NCI-H146 (cell line): ENCODE measurements at regions not wholly inside any gene's neighbourhood (a gene's known extent, or its start where the extent isn't known, plus 50 kb on each side); places are given as distances from the start of the nearest gene placed in this dataset.
A peak's percentile ranks its signal among the peaks of the same experiment; 100 is the strongest.

Experiments
- DNase-seq: peaks from one replicate; lab custom pipeline; 2025; lab: John Stamatoyannopoulos, UW

- DNase-seq, result no peak
Observed at GRCh38 chr18:60134806-60135205, 235.0 kb downstream of the PMAIP1 start.

GRCh38 chr18:60130284-60130683 lies 230.5 kb downstream of the PMAIP1 start:
- no peak for DNase-seq

- no peak for DNase-seq
Observed at GRCh38 chr18:60123031-60123430, 223.2 kb downstream of the PMAIP1 start.

DNA sequence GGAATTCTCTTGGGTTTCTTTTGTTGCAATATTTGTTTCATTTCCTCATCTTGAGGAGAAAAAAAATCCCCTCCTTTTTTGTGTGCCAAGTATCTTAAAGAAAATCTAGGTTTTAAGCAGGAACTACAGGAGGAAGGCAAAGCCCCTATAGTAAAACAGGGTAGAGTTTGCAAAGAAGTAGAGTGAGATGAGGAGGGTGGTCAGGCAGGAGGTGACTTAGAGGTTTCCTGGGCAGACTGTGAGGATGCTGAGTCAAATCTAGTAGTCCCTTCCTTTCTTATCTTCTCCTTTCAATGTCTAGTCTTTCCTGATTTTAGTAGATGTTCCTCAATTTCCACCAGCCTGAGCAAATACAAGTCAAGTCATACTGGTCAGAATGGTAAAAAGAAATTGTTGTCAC lies 222.5 kb downstream of the PMAIP1 start:
- no peak for DNase-seq

- DNase-seq, result peak; percentile 23
Observed at GRCh38 chr18:60120231-60120750, 220.5 kb downstream of the PMAIP1 start.

DNA sequence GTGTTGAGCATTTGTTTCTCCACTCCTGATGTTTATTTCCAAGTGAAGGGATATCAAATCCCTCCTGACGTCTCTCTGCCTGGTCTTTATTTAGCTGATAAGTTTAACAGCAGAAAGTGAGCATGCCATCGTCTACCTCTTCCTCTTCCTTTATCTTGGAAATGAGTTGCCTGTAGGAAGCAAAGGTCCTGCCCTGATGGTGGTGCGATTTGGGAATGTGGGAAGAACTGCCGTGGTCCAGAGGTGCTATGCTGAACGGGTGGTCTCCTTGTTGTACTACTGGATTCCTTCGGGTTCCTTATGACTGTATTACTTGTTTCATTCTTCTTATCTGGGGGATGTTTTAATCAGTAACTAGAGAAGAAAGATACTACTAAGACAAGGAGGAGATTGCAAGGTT lies 217.5 kb downstream of the PMAIP1 start:
- DNase-seq, result no peak

DNA sequence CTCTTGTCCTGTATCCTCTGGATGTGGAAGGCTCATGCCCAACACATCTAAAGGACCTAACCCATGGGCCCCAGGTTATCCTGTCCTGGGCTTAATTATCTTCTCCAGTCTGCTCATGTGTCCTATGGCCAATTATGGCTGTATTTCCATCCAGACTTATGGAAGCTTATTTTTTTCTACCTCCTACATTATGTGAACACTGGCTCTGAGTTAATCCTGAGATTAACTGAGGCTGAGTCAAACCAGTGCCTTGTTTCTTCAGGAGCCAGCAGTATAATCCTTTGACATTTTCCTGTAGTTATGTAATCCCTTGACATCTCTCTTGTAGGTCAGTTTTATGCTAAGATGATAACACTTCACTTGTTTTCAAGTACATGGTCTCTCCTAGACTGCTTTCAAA lies 213.6 kb downstream of the PMAIP1 start:
- no peak for DNase-seq

GRCh38 chr18:60112369-60112768 lies 212.6 kb downstream of the PMAIP1 start:
- no peak for DNase-seq

GRCh38 chr18:60111525-60111924 lies 211.7 kb downstream of the PMAIP1 start:
- DNase-seq, result no peak

GRCh38 chr18:60110836-60111235 lies 211.0 kb downstream of the PMAIP1 start:
- no peak for DNase-seq

- no peak for DNase-seq
Observed at GRCh38 chr18:60100778-60101177, 201.0 kb downstream of the PMAIP1 start.

DNA sequence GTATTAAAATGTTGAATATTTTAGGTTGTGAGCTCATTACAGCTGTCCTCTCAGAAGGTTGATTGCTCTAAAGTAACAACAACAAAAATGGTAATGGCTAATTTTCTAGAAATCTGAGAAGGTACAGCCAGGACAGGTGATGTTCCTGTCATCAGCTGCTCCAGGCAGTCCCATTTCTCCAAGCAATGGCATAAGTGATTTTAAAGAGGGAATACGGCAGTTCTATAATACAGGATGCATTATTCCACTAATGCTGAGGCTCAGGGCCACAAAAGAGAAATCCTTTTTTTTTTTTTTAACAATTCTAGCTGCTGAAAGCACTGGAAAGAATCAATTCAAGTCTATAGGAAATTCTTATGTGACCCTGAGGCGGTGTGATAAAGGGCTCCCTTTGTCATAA lies 199.9 kb downstream of the PMAIP1 start:
- peak; percentile 48 for DNase-seq

DNA sequence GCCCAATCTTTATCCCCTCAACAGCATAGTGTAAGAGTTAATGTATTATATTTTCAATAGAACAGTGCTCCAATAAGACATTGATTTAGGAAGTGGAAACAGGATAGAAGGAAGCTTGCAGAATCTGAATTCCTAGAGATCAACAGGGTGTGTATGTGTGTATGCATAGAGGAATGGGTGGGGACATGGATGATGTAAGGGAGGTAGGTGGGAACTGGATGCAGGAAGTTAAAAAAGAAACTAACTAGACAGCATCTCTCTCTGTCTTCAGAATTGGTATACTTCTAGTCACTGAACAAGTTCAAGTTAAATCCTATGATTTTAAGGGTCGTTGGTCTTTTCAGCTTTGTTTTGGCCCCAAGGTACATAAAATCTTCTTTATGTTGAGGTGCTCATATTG lies 196.6 kb downstream of the PMAIP1 start:
- no peak for DNase-seq

DNA sequence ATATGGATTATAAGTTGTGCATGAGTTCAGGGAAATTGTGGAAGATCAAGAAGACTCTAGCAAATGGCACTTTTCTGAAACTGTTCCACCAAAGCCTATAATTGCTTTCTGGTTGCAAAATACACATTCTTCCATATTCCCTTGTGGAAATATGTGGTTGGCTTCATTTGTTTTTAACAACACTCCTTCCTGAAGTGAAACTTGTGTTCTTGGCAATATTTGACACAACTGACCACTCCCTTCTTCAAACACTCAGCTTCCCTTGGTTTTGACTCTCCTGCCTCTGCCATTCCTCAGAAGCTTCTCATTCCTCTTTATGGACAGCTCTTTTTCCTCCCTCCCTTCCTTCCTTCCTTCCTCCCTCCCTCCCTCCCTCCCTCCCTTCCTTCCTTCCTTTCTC lies 192.3 kb downstream of the PMAIP1 start:
- DNase-seq, result no peak

- DNase-seq, result peak; percentile 45
Observed at GRCh38 chr18:60090170-60090569, 190.4 kb downstream of the PMAIP1 start.

DNA sequence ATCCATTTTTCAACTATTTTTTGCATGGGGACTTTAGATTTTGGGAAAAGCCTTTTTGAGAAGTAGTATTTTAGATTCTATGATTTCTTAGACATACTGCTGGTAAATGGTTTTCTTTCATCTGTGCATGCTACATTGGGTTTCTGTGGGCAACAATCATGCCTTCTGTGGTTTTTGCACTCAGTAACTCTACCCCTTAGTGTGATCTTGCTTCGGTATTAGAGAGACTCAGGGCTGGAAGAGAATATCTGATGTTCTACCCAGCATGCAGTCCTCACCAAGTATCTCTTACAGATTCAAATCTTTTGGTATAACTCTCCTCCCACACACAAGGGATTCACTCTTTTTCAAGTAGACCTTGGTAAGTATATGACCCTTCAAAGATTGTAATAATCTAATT lies 183.0 kb downstream of the PMAIP1 start:
- DNase-seq, result no peak

GRCh38 chr18:60082282-60082681 lies 182.5 kb downstream of the PMAIP1 start:
- DNase-seq, result no peak

DNA sequence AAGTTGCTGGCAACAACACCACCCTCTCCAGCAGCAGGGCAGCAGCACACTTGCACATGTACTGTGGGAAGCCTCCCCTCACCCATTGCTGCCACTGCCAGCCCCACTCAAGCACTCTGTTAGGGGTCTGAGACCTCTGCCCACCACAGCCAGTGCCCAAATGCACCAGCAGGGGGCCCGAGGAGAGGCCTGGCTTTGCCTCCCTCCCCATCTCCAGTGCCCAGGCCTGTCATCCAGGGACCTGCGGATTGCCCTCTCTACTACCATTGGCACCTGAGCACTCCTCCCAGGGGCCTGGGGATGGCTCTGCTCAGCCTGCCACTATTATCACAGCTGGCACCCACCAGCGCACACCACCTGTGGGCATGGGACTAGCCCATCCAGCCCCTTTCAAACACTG lies 175.7 kb downstream of the PMAIP1 start:
- no peak for DNase-seq

- no peak for DNase-seq
Observed at GRCh38 chr18:60070631-60071030, 170.8 kb downstream of the PMAIP1 start.

DNA sequence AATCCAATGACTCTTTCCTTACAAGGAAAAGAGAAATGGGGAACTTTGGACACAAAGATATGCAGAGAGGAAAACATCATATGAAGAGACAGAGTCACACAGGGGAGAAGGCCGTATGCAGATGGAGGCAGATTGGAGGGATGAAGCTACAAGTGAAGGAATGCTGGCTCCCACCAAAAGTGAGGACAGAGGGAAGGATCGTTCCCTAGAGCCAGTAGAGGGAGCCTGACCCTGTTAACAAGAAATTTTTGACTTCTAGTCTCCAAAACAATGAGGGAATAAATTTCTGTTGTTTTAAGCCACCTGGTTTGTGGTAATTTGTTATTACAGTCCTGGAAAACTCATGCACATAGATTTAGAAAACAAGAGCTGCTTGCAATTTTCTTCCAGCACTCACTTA lies 169.3 kb downstream of the PMAIP1 start:
- peak; percentile 17 for DNase-seq

GRCh38 chr18:60067426-60068210 lies 167.8 kb downstream of the PMAIP1 start:
- DNase-seq, result peak; percentile 67

GRCh38 chr18:60066219-60066975 lies 166.6 kb downstream of the PMAIP1 start:
- no peak for DNase-seq

- DNase-seq, result no peak
Observed at GRCh38 chr18:60064271-60064670, 164.5 kb downstream of the PMAIP1 start.
